Caco-2 (cell line): ENCODE measurements at regions not wholly inside any gene's neighbourhood (a gene's known extent, or its start where the extent isn't known, plus 50 kb on each side); places are given as distances from the start of the nearest gene placed in this dataset.

Source experiments
- BruUV-seq: library from RNA; stranded (reverse); fragments of 400-500 nt; replicated peaks from 2 replicates; lab custom pipeline; 2021; lab: Mats Ljungman, UMichigan
- CTCF ChIA-PET: fragments of 300-600 bp; sonication (Branson Sonifier 250); formaldehyde crosslinking; loops from one replicate; lab custom pipeline; 2022; ENCODE audit warnings: antibody characterized with exemption; lab: Charles Lee
- POLR2A ChIA-PET: fragments of 300-600 bp; sonication (Branson Sonifier 250); formaldehyde crosslinking; loops from one replicate; lab custom pipeline; 2022; ENCODE audit warnings: antibody characterized with exemption; lab: Charles Lee
- DNase-seq, 2 experiments: peaks; one replicate each; pipeline versions ENCODE4 v3.0.0 to v3.0.0-alpha.2; 2020 to 2022
- H3K27me3 ChIP-seq: replicated peaks from 2 replicates; pipeline ENCODE4 v1.6.0; 2011; ENCODE audit warnings: low read length; ENCODE audit not compliant: control insufficient read depth, insufficient read depth
- H3K36me3 ChIP-seq: 2 replicates; pipeline ENCODE4 v1.5.1; 2011; ENCODE audit warnings: low read length; ENCODE audit not compliant: control insufficient read depth, insufficient read depth
- H3K4me1 ChIP-seq: fragments of 250-450 bp; sonication (Bioruptor Pico); 2 replicates; pipeline ENCODE4 v1.5.1; 2020; ENCODE audit warnings: mild to moderate bottlenecking
- H3K4me3 ChIP-seq: 2 replicates; pipeline ENCODE4 v1.5.1; 2011; ENCODE audit warnings: low read depth, mild to moderate bottlenecking, control low read depth, low read length
- H3K9me3 ChIP-seq: fragments of 250-450 bp; sonication (Bioruptor Pico); 2 replicates; pipeline ENCODE4 v1.5.1; 2020; ENCODE audit warnings: mild to moderate bottlenecking, moderate library complexity
- H3K27ac Mint-ChIP-seq: one replicate; pipeline ENCODE4 v1.8.0; 2022; ENCODE audit warnings: mixed read lengths; ENCODE audit not compliant: unreplicated experiment
- H3K27me3 Mint-ChIP-seq: one replicate; pipeline ENCODE4 v1.8.0; 2022; ENCODE audit warnings: mixed read lengths; ENCODE audit not compliant: insufficient read depth, unreplicated experiment
- H3K36me3 Mint-ChIP-seq: one replicate; pipeline ENCODE4 v1.8.0; 2022; ENCODE audit warnings: mild to moderate bottlenecking, mixed read lengths; ENCODE audit not compliant: insufficient read depth, unreplicated experiment
- H3K4me1 Mint-ChIP-seq: one replicate; pipeline ENCODE4 v1.8.0; 2022; ENCODE audit warnings: low read depth, mixed read lengths; ENCODE audit not compliant: unreplicated experiment
- H3K4me3 Mint-ChIP-seq: one replicate; pipeline ENCODE4 v1.8.0; 2022; ENCODE audit warnings: mild to moderate bottlenecking, moderate library complexity, mixed read lengths; ENCODE audit not compliant: unreplicated experiment
- H3K9me3 Mint-ChIP-seq: one replicate; pipeline ENCODE4 v1.8.0; 2022; ENCODE audit warnings: mixed read lengths; ENCODE audit not compliant: unreplicated experiment
- intact Hi-C: fragments of 100-400 bp; cut with micrococcal nuclease; formaldehyde crosslinking; loops from one replicate; pipeline ENCODE4 v1.10.0; 2022; ENCODE audit not compliant: unreplicated experiment
- TF ChIP-seq, protein P1 (sequence below), 2 experiments: fragments of 200-600 bp in 1 of 2; IDR thresholded peaks; 1 replicate in 1 of 2; 2 replicates in 1 of 2; pipeline versions ENCODE4 v1.5.1 to v1.8.0; 2011 to 2022; ENCODE audit warnings: antibody characterized with exemption in 1 of 2, control low read depth in 1 of 2, inconsistent platforms in 1 of 2, low read depth in 1 of 2, low read length in 1 of 2, mild to moderate bottlenecking in 1 of 2, moderate library complexity in 1 of 2; ENCODE audit not compliant: insufficient read depth in 1 of 2, severe bottlenecking in 1 of 2, unreplicated experiment in 1 of 2

DNA sequence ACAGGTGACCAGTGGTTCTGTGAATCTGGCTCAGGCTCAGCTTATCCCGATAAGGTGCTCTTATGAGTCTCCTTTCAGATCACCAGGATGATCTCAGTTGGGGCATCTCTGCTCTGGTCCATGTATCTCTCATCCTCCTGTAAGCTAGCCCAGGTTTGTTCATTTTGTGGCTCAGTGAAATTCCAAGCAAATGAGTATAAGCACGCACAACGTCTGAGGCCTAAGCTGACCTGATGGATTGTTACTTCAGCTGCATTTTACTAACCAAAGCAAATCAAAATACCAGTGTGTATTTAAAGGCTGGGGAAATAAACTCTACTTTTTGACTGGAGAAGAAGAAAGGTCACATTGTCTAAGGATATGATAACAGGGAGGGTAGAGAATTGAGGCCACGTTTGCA is 551.0 kb upstream of the BTBD3 start:
- Histone ChIP-seq H3K4me1 (no peaks in the 10 kb centered on the region), H3K27me3 (no peaks in the 10 kb centered on the region), H3K4me3 (no peak overlapping the region), H3K36me3 (no peaks in the 10 kb centered on the region), H3K9me3 (no peaks in the 10 kb centered on the region)
- H3K27me3 Mint-ChIP-seq: peaks cover 2% of the 10 kb centered on the region
- TF ChIP-seq, protein P1, sequence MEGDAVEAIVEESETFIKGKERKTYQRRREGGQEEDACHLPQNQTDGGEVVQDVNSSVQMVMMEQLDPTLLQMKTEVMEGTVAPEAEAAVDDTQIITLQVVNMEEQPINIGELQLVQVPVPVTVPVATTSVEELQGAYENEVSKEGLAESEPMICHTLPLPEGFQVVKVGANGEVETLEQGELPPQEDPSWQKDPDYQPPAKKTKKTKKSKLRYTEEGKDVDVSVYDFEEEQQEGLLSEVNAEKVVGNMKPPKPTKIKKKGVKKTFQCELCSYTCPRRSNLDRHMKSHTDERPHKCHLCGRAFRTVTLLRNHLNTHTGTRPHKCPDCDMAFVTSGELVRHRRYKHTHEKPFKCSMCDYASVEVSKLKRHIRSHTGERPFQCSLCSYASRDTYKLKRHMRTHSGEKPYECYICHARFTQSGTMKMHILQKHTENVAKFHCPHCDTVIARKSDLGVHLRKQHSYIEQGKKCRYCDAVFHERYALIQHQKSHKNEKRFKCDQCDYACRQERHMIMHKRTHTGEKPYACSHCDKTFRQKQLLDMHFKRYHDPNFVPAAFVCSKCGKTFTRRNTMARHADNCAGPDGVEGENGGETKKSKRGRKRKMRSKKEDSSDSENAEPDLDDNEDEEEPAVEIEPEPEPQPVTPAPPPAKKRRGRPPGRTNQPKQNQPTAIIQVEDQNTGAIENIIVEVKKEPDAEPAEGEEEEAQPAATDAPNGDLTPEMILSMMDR (IDR thresholded peaks at IDR 0.05; ENCODE audit: insufficient read depth in 1 of 2, low read depth in 1 of 2, low read length in 1 of 2, severe bottlenecking in 1 of 2, unreplicated experiment in 1 of 2): no peak
- H3K4me3 Mint-ChIP-seq: no peak overlapping the region
- intact Hi-C loops: no loop called here
- CTCF ChIA-PET: no interaction called here
- no TSS peak for BruUV-seq
- POLR2A ChIA-PET: no interaction called here
- DNase-seq: no peak
- H3K36me3 Mint-ChIP-seq: no peaks in the 10 kb centered on the region
- no peak overlapping the region for H3K27ac Mint-ChIP-seq
- peaks cover 20% of the 10 kb centered on the region for H3K9me3 Mint-ChIP-seq
- H3K4me1 Mint-ChIP-seq: peaks cover 11% of the 10 kb centered on the region

DNA sequence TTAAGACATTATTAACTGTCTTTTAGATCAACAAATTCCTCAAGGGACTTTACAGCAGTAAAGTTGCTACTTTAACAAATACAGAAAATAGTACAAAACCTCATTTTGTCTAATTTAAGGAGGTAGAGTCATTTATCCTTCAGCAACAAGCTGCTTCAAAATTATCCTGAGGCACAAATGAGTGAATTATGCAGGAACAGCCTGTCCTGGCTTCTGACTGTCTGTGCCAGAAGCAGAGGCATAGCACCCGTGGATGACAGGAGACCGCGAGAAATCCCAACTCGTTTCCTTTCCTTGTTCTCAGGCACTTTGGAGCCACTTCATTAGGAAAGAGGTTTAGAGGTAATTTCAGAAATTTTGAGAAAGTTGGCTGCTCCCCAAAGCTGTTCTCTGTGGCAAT is 549.2 kb upstream of the BTBD3 start:
- no peak for DNase-seq
- TF ChIP-seq, protein P1 (IDR thresholded peaks at IDR 0.05; ENCODE audit: insufficient read depth in 1 of 2, low read depth in 1 of 2, low read length in 1 of 2, severe bottlenecking in 1 of 2, unreplicated experiment in 1 of 2): no peak
- ChIA-PET POLR2A (no interaction called here), CTCF (no interaction called here)
- Mint-ChIP-seq H3K27me3 (peaks cover under 1% of the 10 kb centered on the region), H3K27ac (no peak overlapping the region), H3K4me3 (no peak overlapping the region), H3K4me1 (peaks cover 5% of the 10 kb centered on the region), H3K9me3 (peaks cover 4% of the 10 kb centered on the region), H3K36me3 (no peaks in the 10 kb centered on the region)
- Histone ChIP-seq H3K4me1 (no peaks in the 10 kb centered on the region), H3K36me3 (no peaks in the 10 kb centered on the region), H3K4me3 (no peak overlapping the region), H3K27me3 (no peaks in the 10 kb centered on the region), H3K9me3 (no peaks in the 10 kb centered on the region)
- intact Hi-C loops: no loop called here
- BruUV-seq: no TSS peak

GRCh38 chr20:11368965-11369711 is 548.6 kb upstream of the BTBD3 start:
- Mint-ChIP-seq H3K27ac (no peak overlapping the region), H3K4me3 (no peak overlapping the region), H3K9me3 (no peaks in the 10 kb centered on the region), H3K4me1 (no peaks in the 10 kb centered on the region), H3K36me3 (no peaks in the 10 kb centered on the region), H3K27me3 (no peaks in the 10 kb centered on the region)
- no TSS peak for BruUV-seq
- POLR2A ChIA-PET: no interaction called here
- intact Hi-C loops: no loop called here
- Histone ChIP-seq H3K9me3 (no peaks in the 10 kb centered on the region), H3K4me1 (no peaks in the 10 kb centered on the region), H3K27me3 (no peaks in the 10 kb centered on the region), H3K36me3 (no peaks in the 10 kb centered on the region), H3K4me3 (no peak overlapping the region)
- DNase-seq: no peak
- CTCF ChIA-PET: no interaction called here
- TF ChIP-seq, protein P1 (IDR thresholded peaks at IDR 0.05; ENCODE audit: insufficient read depth in 1 of 2, low read depth in 1 of 2, low read length in 1 of 2, severe bottlenecking in 1 of 2, unreplicated experiment in 1 of 2): no peak
